Sigmoid colon (tissue), 6 donors: ENCODE measurements at regions not wholly inside any gene's neighbourhood (a gene's known extent, or its start where the extent isn't known, plus 50 kb on each side); places are given as distances from the start of the nearest gene placed in this dataset.

Experiments used
- DNase-seq: peaks from one replicate; pipeline ENCODE4 v3.0.0-alpha.2; 2019
- H3K27ac ChIP-seq, 4 donors: fragments of 200-600 bp; sonication (generic); one replicate each; pipeline ENCODE4 v1.5.1; 2016 to 2019; ENCODE audit warnings: mild to moderate bottlenecking in 1 of 4
- H3K27me3 ChIP-seq, 3 donors: fragments of 200-600 bp; sonication (generic); one replicate each; pipeline ENCODE4 v1.5.1; 2019; ENCODE audit warnings: mild to moderate bottlenecking in 1 of 3
- H3K36me3 ChIP-seq, 4 donors: fragments of 200-600 bp; sonication (generic); one replicate each; pipeline ENCODE4 v1.5.1; 2016 to 2019
- H3K4me1 ChIP-seq, 4 donors: fragments of 200-600 bp; sonication (generic); one replicate each; pipeline ENCODE4 v1.5.1; 2017 to 2019
- H3K4me3 ChIP-seq, 4 donors: fragments of 200-600 bp; sonication (generic); one replicate each; pipeline ENCODE4 v1.5.1; 2017 to 2019; ENCODE audit warnings: mild to moderate bottlenecking in 2 of 4, moderate library complexity in 1 of 4
- H3K9me3 ChIP-seq, 4 donors: fragments of 200-600 bp in 3 of 4; sonication (generic) in 3 of 4; one replicate each; pipeline versions ENCODE4 v1.5.1 to v1.6.1; 2013 to 2019
- EP300 ChIP-seq, 4 donors: sonication (generic); formaldehyde crosslinking; IDR thresholded peaks; one replicate each; pipeline ENCODE4 v1.6.1; 2017; ENCODE audit warnings: antibody characterized with exemption in 4 of 4
- POLR2A ChIP-seq, 2 donors: fragments of 450-650 bp; IDR thresholded peaks; one replicate each; pipeline ENCODE4 v1.6.1; 2016; ENCODE audit warnings: antibody characterized with exemption in 2 of 2, mild to moderate bottlenecking in 2 of 2, moderate library complexity in 2 of 2
- POLR2AphosphoS5 ChIP-seq, 4 donors: sonication (generic); formaldehyde crosslinking; IDR thresholded peaks; one replicate each; pipeline ENCODE4 v1.6.1; 2017; ENCODE audit warnings: antibody characterized with exemption in 4 of 4
- WGBS, 2 donors: extraction: QIAGEN DNeasy Blood & Tissue Kit; methylation state at CpG; one replicate each; pipeline ENCODE4 v1.1.7; 2013; 5-methylcytosine and 5-hydroxymethylcytosine counted together
- intact Hi-C: fragments of 100-400 bp; cut with DNase I; formaldehyde crosslinking; loops from one replicate; pipeline ENCODE4 v1.15.1; 2023
- TF ChIP-seq, protein P1 (sequence below), 4 experiments: fragments of 450-650 bp in 3 of 4; fragments of 200-600 bp in 1 of 4; IDR thresholded peaks; one replicate each; pipeline ENCODE4 v1.5.1; 2016 to 2019; ENCODE audit warnings: antibody characterized with exemption in 4 of 4, mild to moderate bottlenecking in 3 of 4, moderate library complexity in 2 of 4
- donor health status: healthy with polysubstance abuse.
- donor health status: healthy.

- Histone ChIP-seq H3K27ac (no peak overlapping the region), H3K9me3 (no peaks in the 10 kb centered on the region), H3K36me3 (no peaks in the 10 kb centered on the region), H3K27me3 (no peaks in the 10 kb centered on the region), H3K4me1 (no peaks in the 10 kb centered on the region), H3K4me3 (no peak overlapping the region)
- TF ChIP-seq EP300 (IDR thresholded peaks at IDR 0.05) = no peak
- TF ChIP-seq POLR2A (IDR thresholded peaks at IDR 0.05) = no peak
- TF ChIP-seq POLR2AphosphoS5 (IDR thresholded peaks at IDR 0.05) = no peak
- TF ChIP-seq, protein P1, sequence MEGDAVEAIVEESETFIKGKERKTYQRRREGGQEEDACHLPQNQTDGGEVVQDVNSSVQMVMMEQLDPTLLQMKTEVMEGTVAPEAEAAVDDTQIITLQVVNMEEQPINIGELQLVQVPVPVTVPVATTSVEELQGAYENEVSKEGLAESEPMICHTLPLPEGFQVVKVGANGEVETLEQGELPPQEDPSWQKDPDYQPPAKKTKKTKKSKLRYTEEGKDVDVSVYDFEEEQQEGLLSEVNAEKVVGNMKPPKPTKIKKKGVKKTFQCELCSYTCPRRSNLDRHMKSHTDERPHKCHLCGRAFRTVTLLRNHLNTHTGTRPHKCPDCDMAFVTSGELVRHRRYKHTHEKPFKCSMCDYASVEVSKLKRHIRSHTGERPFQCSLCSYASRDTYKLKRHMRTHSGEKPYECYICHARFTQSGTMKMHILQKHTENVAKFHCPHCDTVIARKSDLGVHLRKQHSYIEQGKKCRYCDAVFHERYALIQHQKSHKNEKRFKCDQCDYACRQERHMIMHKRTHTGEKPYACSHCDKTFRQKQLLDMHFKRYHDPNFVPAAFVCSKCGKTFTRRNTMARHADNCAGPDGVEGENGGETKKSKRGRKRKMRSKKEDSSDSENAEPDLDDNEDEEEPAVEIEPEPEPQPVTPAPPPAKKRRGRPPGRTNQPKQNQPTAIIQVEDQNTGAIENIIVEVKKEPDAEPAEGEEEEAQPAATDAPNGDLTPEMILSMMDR (IDR thresholded peaks at IDR 0.05) = no peak
- intact Hi-C loops = no loop called here
- WGBS, 2 donors = 88 to 91% methylated on average over 11 of the region's 11 CpGs
- no peak for DNase-seq
Observed at GRCh38 chr6:21309807-21310221, 283.7 kb upstream of the SOX4 start.

DNA sequence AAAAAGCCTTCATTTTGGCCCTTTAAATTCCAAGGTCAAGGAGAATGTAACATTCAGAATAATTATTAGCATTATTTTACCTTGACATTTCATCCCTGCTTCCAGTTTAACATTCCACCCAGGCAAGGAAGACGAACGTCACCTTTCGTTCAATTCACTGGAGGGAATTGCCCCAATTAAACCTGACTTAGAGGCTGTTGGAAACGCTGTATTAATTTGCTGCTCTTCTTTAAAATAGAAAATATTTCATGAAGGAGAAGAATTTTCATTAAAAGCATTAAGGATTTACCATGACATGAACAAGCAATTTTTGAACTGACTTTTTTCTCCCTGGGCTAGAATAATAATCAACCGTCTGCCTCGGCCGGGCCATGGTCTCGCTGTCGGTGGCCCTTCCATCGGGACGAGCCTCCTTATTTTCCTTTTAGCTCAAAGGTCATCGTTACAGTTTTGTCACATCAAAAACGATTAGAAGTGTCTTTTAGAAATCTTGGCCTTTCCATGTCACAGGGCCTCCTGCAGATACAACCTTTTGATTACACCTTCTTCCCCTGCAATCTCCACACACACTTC, 282.9 kb upstream of the SOX4 start:
- Histone ChIP-seq H3K27ac (no peak overlapping the region), H3K4me1 (no peaks in the 10 kb centered on the region), H3K36me3 (no peaks in the 10 kb centered on the region), H3K4me3 (no peak overlapping the region), H3K27me3 (no peaks in the 10 kb centered on the region), H3K9me3 (no peaks in the 10 kb centered on the region)
- 90 to 91% methylated on average over 13 of the region's 13 CpGs for WGBS, 2 donors
- TF ChIP-seq POLR2A (IDR thresholded peaks at IDR 0.05) (no peak), POLR2AphosphoS5 (IDR thresholded peaks at IDR 0.05) (no peak), EP300 (IDR thresholded peaks at IDR 0.05) (no peak)
- TF ChIP-seq, protein P1 (IDR thresholded peaks at IDR 0.05) = no peak
- intact Hi-C loops = no loop called here
- no peak for DNase-seq

- DNase-seq = no peak
- no peaks in the 10 kb centered on the region for H3K36me3 ChIP-seq
- 93 to 94% methylated on average over 4 of the region's 4 CpGs for WGBS, 2 donors
- no peak overlapping the region for H3K4me3 ChIP-seq
- no peaks in the 10 kb centered on the region for H3K4me1 ChIP-seq
- no peaks in the 10 kb centered on the region for H3K9me3 ChIP-seq
- no peaks in the 10 kb centered on the region for H3K27me3 ChIP-seq
- no peak overlapping the region for H3K27ac ChIP-seq
- intact Hi-C loops = no loop called here
- no peak for TF ChIP-seq EP300 (IDR thresholded peaks at IDR 0.05)
- TF ChIP-seq POLR2A (IDR thresholded peaks at IDR 0.05) = no peak
Observed at GRCh38 chr6:21312118-21312517, 281.4 kb upstream of the SOX4 start.

DNA sequence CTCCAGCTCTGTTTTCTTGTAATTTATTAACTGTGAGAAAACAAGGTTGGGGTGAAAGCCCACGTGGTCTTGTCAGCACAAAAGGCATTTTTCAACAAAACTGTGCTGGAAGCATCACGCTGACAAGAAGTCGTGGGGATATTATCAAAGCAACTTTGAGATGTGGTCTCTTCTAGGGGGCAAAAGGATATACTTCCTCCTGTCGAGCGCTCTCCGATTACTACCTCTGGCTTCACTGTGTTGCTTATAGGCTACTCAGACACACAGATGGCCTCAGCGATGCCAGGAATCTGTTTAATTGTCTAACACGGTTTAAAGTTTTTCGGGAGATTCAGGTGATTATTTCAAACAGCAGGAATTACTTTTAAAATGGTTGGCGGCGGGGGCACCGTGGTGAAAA, 275.9 kb upstream of the SOX4 start:
- Histone ChIP-seq H3K27me3 (no peaks in the 10 kb centered on the region), H3K27ac (no peak overlapping the region), H3K36me3 (no peaks in the 10 kb centered on the region), H3K9me3 (peaks cover 0 to 3% (median 0%) of the 10 kb centered on the region in 4 donors), H3K4me3 (no peak overlapping the region), H3K4me1 (no peaks in the 10 kb centered on the region)
- intact Hi-C loops = no loop called here
- no peak for DNase-seq
- 81 to 86% methylated on average over 12 of the region's 12 CpGs for WGBS, 2 donors
- TF ChIP-seq POLR2AphosphoS5 (IDR thresholded peaks at IDR 0.05) = no peak
- TF ChIP-seq POLR2A (IDR thresholded peaks at IDR 0.05) = no peak
- TF ChIP-seq EP300 (IDR thresholded peaks at IDR 0.05) = no peak
- TF ChIP-seq, protein P1 (IDR thresholded peaks at IDR 0.05) = no peak

- DNase-seq = no peak
- no peak overlapping the region for H3K4me3 ChIP-seq
- no peaks in the 10 kb centered on the region for H3K4me1 ChIP-seq
- WGBS, 2 donors = 79 to 81% methylated on average over 6 of the region's 6 CpGs
- H3K36me3 ChIP-seq = no peaks in the 10 kb centered on the region
- H3K27me3 ChIP-seq = no peaks in the 10 kb centered on the region
- H3K9me3 ChIP-seq = peaks cover 0 to 3% (median 0%) of the 10 kb centered on the region in 4 donors
- intact Hi-C loops = no loop called here
- no peak overlapping the region for H3K27ac ChIP-seq
- TF ChIP-seq, protein P1 (IDR thresholded peaks at IDR 0.05) = no peak
- no peak for TF ChIP-seq POLR2A (IDR thresholded peaks at IDR 0.05)
- no peak for TF ChIP-seq POLR2AphosphoS5 (IDR thresholded peaks at IDR 0.05)
- no peak for TF ChIP-seq EP300 (IDR thresholded peaks at IDR 0.05)
Observed at GRCh38 chr6:21321076-21321475, 272.5 kb upstream of the SOX4 start.
